IMR-90 (cell line): ENCODE measurements at regions not wholly inside any gene's neighbourhood (a gene's known extent, or its start where the extent isn't known, plus 50 kb on each side); places are given as distances from the start of the nearest gene placed in this dataset.

Source experiments
- ATAC-seq: fragments of 200-7000 bp; cut with Tn5 transposase; 2 replicates; pipeline ENCODE4 v1.9.1; 2020; ENCODE audit warnings: low read depth, mild to moderate bottlenecking, moderate library complexity
- BruUV-seq: library from RNA; stranded (reverse); fragments of 400-500 nt; replicated peaks from 2 replicates; lab custom pipeline; 2021; lab: Mats Ljungman, UMichigan
- CTCF ChIA-PET: fragments of 300-600 bp; formaldehyde crosslinking; extraction: SDS; loops from one replicate; lab custom pipeline; 2021; ENCODE audit warnings: antibody characterized with exemption; lab: Yijun Ruan, JAX
- POLR2A ChIA-PET: fragments of 300-600 bp; sonication (Branson Sonifier 250); formaldehyde crosslinking; loops from one replicate; lab custom pipeline; 2022; ENCODE audit warnings: antibody characterized with exemption; ENCODE audit not compliant: unreplicated experiment; lab: Charles Lee
- DNase-seq: peaks from one replicate; pipeline ENCODE4 v3.0.0; 2013
- H2AFZ ChIP-seq: replicated peaks from 2 replicates; pipeline ENCODE3; 2013; ENCODE audit warnings: low read length, mild to moderate bottlenecking; ENCODE audit not compliant: poor library complexity
- H2AK5ac ChIP-seq: 2 replicates; pipeline ENCODE4 v1.6.1; 2013; ENCODE audit warnings: low read depth, low read length, inconsistent platforms
- H2AK9ac ChIP-seq: replicated peaks from 2 replicates; pipeline ENCODE3; 2013; ENCODE audit warnings: mild to moderate bottlenecking, low read depth, low read length, moderate library complexity; ENCODE audit not compliant: poor library complexity
- H2BK120ac ChIP-seq: 2 replicates; pipeline ENCODE4 v1.6.1; 2013; ENCODE audit warnings: low read depth, low read length, inconsistent platforms
- H2BK15ac ChIP-seq: 3 replicates; pipeline ENCODE4 v1.6.1; 2013; ENCODE audit warnings: low read depth, low read length, inconsistent platforms
- H2BK20ac ChIP-seq: 2 replicates; pipeline ENCODE4 v1.6.1; 2013; ENCODE audit warnings: low read depth, mild to moderate bottlenecking, inconsistent platforms, low read length, moderate library complexity
- H2BK5ac ChIP-seq: 2 replicates; pipeline ENCODE4 v1.6.1; 2013; ENCODE audit warnings: mild to moderate bottlenecking, low read depth, low read length, inconsistent platforms; ENCODE audit not compliant: poor library complexity, severe bottlenecking
- H3K14ac ChIP-seq: replicated peaks from 2 replicates; pipeline ENCODE4 v1.6.1; 2013; ENCODE audit warnings: low read depth, low read length, inconsistent platforms
- H3K18ac ChIP-seq: 2 replicates; pipeline ENCODE4 v1.6.1; 2013; ENCODE audit warnings: low read depth, low read length, control low read depth
- H3K23ac ChIP-seq: 2 replicates; pipeline ENCODE4 v1.6.1; 2013; ENCODE audit warnings: low read depth, low read length, inconsistent platforms
- H3K27ac ChIP-seq: 2 replicates; pipeline ENCODE4 v1.5.1; 2013; ENCODE audit warnings: mild to moderate bottlenecking, control low read depth, low read length; ENCODE audit not compliant: insufficient read depth
- H3K27me3 ChIP-seq: 2 replicates; pipeline ENCODE4 v1.6.1; 2013; ENCODE audit warnings: low read length; ENCODE audit not compliant: control insufficient read depth, insufficient read depth
- H3K36me3 ChIP-seq: 2 replicates; pipeline ENCODE4 v1.6.1; 2013; ENCODE audit warnings: low read length, mixed read lengths; ENCODE audit not compliant: control insufficient read depth, insufficient read depth
- H3K4ac ChIP-seq: 2 replicates; pipeline ENCODE4 v1.6.1; 2013; ENCODE audit warnings: low read depth, low read length, inconsistent platforms
- H3K4me1 ChIP-seq: 2 replicates; pipeline ENCODE4 v1.6.1; 2013; ENCODE audit warnings: low read length, mixed read lengths; ENCODE audit not compliant: control insufficient read depth, insufficient read depth
- H3K4me2 ChIP-seq: 2 replicates; pipeline ENCODE4 v1.6.1; 2013; ENCODE audit warnings: low read depth, mild to moderate bottlenecking, control low read depth, low read length, moderate library complexity
- H3K4me3 ChIP-seq: 2 replicates; pipeline ENCODE4 v1.5.1; 2013; ENCODE audit warnings: low read depth, mild to moderate bottlenecking, control low read depth, low read length, moderate library complexity; ENCODE audit not compliant: insufficient read depth
- H3K56ac ChIP-seq: 2 replicates; pipeline ENCODE4 v1.6.1; 2013; ENCODE audit warnings: low read length, inconsistent platforms; ENCODE audit not compliant: insufficient read depth; ENCODE audit errors: extremely low read depth
- H3K79me1 ChIP-seq, 2 experiments: 2 replicates each; pipeline ENCODE4 v1.6.1; 2013; ENCODE audit warnings: low read length in 2 of 2, inconsistent platforms in 1 of 2, low read depth in 1 of 2
- H3K9ac ChIP-seq: 2 replicates; pipeline ENCODE4 v1.6.1; 2013; ENCODE audit warnings: low read depth, low read length, control low read depth
- H3K9me1 ChIP-seq: 2 replicates; pipeline ENCODE4 v1.6.1; 2013; ENCODE audit warnings: low read length, inconsistent platforms; ENCODE audit not compliant: insufficient read depth
- H3K9me3 ChIP-seq: 2 replicates; pipeline ENCODE4 v1.6.1; 2013; ENCODE audit warnings: low read length; ENCODE audit not compliant: control insufficient read depth, insufficient read depth
- H4K20me1 ChIP-seq: 2 replicates; pipeline ENCODE4 v1.6.1; 2013; ENCODE audit warnings: low read length, inconsistent platforms; ENCODE audit not compliant: insufficient read depth
- H4K5ac ChIP-seq: 2 replicates; pipeline ENCODE4 v1.6.1; 2013; ENCODE audit warnings: mild to moderate bottlenecking, low read depth, low read length, control low read depth
- H4K8ac ChIP-seq, 2 experiments: 2 replicates each; pipeline ENCODE4 v1.6.1; 2013; ENCODE audit warnings: low read depth in 2 of 2, low read length in 2 of 2, control low read depth in 1 of 2, inconsistent platforms in 1 of 2
- H4K91ac ChIP-seq: 2 replicates; pipeline ENCODE4 v1.6.1; 2013; ENCODE audit warnings: low read depth, low read length, inconsistent platforms; ENCODE audit not compliant: insufficient read depth
- BHLHE40 ChIP-seq: fragments of 150-350 bp; IDR thresholded peaks from 2 replicates; pipeline ENCODE4 v1.6.1; 2016; ENCODE audit warnings: mild to moderate bottlenecking, low read depth, low read length
- CEBPB ChIP-seq: IDR thresholded peaks from 2 replicates; pipeline ENCODE4 v1.6.1; 2012; ENCODE audit warnings: low read depth, low read length, improper control_type of control experiment
- CHD1 ChIP-seq: IDR thresholded peaks from 2 replicates; pipeline ENCODE4 v1.6.1; 2012; ENCODE audit warnings: low read depth, low read length, improper control_type of control experiment
- ELK1 ChIP-seq: fragments of 150-350 bp; IDR thresholded peaks from 2 replicates; pipeline ENCODE4 v1.6.1; 2016; ENCODE audit warnings: low read depth, mild to moderate bottlenecking, low read length, moderate library complexity, borderline replicate concordance
- FOS ChIP-seq: fragments of 150-350 bp; IDR thresholded peaks from 2 replicates; pipeline ENCODE4 v1.6.1; 2016; ENCODE audit warnings: low read depth, low read length
- MAFK ChIP-seq: IDR thresholded peaks from 2 replicates; pipeline ENCODE4 v1.6.1; 2012; ENCODE audit warnings: low read depth, low read length, improper control_type of control experiment
- MXI1 ChIP-seq: IDR thresholded peaks from 2 replicates; pipeline ENCODE4 v1.6.1; 2012; ENCODE audit warnings: low read depth, mild to moderate bottlenecking, low read length, moderate library complexity, borderline replicate concordance
- NFE2L2 ChIP-seq: fragments of 150-350 bp; IDR thresholded peaks from 2 replicates; pipeline ENCODE4 v1.6.1; 2016; ENCODE audit warnings: low read depth, mild to moderate bottlenecking, low read length
- POLR2A ChIP-seq: IDR thresholded peaks from 2 replicates; pipeline ENCODE4 v1.6.1; 2012; ENCODE audit warnings: mild to moderate bottlenecking, low read depth, low read length
- RAD21 ChIP-seq: IDR thresholded peaks from 2 replicates; pipeline ENCODE4 v1.6.1; 2012; ENCODE audit warnings: low read length, improper control_type of control experiment
- RCOR1 ChIP-seq: IDR thresholded peaks from 2 replicates; pipeline ENCODE4 v1.6.1; 2012; ENCODE audit warnings: mild to moderate bottlenecking, low read length, improper control_type of control experiment; ENCODE audit not compliant: insufficient replicate concordance
- RFX5 ChIP-seq: IDR thresholded peaks from 2 replicates; pipeline ENCODE4 v1.8.0; 2012; ENCODE audit warnings: low read depth, mild to moderate bottlenecking, low read length, moderate library complexity
- WGBS, 2 experiments: methylation state at CpG; one replicate each; pipeline versions ENCODE4 v1.1.5 to v1.1.7; 2013; ENCODE audit warnings: missing lambda C conversion rate in 2 of 2; ENCODE audit not compliant: insufficient read length in 1 of 2; ENCODE audit errors: extremely low coverage in 2 of 2; 5-methylcytosine and 5-hydroxymethylcytosine counted together
- dilution Hi-C: fragments of 300-500 bp; cut with HindIII; formaldehyde crosslinking; loops from one replicate; pipeline ENCODE4 v1.14.3; 2018; ENCODE audit warnings: low sequenced_read_pairs; ENCODE audit not compliant: unreplicated experiment
- in situ Hi-C: fragments of 300-500 bp; cut with MboI; formaldehyde crosslinking; loops from 3 replicates; pipeline ENCODE4 v1.14.3; 2019; ENCODE audit warnings: low sequenced_read_pairs, inconsistent platforms, mixed read lengths
- intact Hi-C: fragments of 100-400 bp; cut with micrococcal nuclease; formaldehyde crosslinking; loops from 2 replicates; pipeline ENCODE4 v1.10.0; 2022

GRCh38 chr10:121339114-121339513, 259.1 kb downstream of the FGFR2 start:
- no peaks in the 10 kb centered on the region for H3K36me3 ChIP-seq
- H2BK5ac ChIP-seq, result no peak overlapping the region
- no peaks in the 10 kb centered on the region for H3K9me1 ChIP-seq
- intact Hi-C loops (no loop called here), dilution Hi-C loops (no loop called here), in situ Hi-C loops (no loop called here)
- H2BK120ac ChIP-seq, result no peak overlapping the region
- H2AFZ ChIP-seq, result no peak overlapping the region
- H2BK20ac ChIP-seq, result no peak overlapping the region
- H3K4me3 ChIP-seq, result no peak overlapping the region
- no peak overlapping the region for H4K8ac ChIP-seq
- no peak overlapping the region for H3K18ac ChIP-seq
- H2AK5ac ChIP-seq, result no peak overlapping the region
- H3K9ac ChIP-seq, result no peak overlapping the region
- no peak overlapping the region for H3K4me2 ChIP-seq
- no peak overlapping the region for H4K91ac ChIP-seq
- H3K4me1 ChIP-seq, result no peaks in the 10 kb centered on the region
- H4K5ac ChIP-seq, result no peak overlapping the region
- no peak overlapping the region for H3K4ac ChIP-seq
- no peaks in the 10 kb centered on the region for H3K79me1 ChIP-seq
- H3K14ac ChIP-seq, result no peak overlapping the region
- peaks cover 21% of the 10 kb centered on the region; the same call in 1 of the 2 replicates for H3K9me3 ChIP-seq
- TF ChIP-seq RFX5 (no peak), BHLHE40 (no peak), NFE2L2 (no peak), ELK1 (no peak), CHD1 (no peak), RAD21 (no peak), RCOR1 (no peak), MAFK (no peak), POLR2A (no peak), MXI1 (no peak), CEBPB (no peak), FOS (no peak)
- ATAC-seq (no peak), DNase-seq (no peak)
- no TSS peak for BruUV-seq
- ChIA-PET POLR2A (no interaction called here), CTCF (no interaction called here)
- H2AK9ac ChIP-seq, result no peak overlapping the region
- no peak overlapping the region for H3K27ac ChIP-seq
- H3K27me3 ChIP-seq, result no peaks in the 10 kb centered on the region
- no peak overlapping the region for H3K23ac ChIP-seq
- no peak overlapping the region for H2BK15ac ChIP-seq
- WGBS, 2 experiments, result 33% methylated on average over 1 of the region's 5 CpGs; no CpG with 5 or more reads in 1 of the 2 experiments
- no peaks in the 10 kb centered on the region for H4K20me1 ChIP-seq
- H3K56ac ChIP-seq, result no peak overlapping the region
